A673 (cell line): ENCODE measurements at regions not wholly inside any gene's neighbourhood (a gene's known extent, or its start where the extent isn't known, plus 50 kb on each side); places are given as distances from the start of the nearest gene placed in this dataset.
A peak's percentile ranks its signal among the peaks of the same experiment; 100 is the strongest.
"Not testable (repeated sequence)": the region's sequence is repeated elsewhere in the genome, so short reads cannot be mapped to it uniquely, and the experiment has no call there.

ENCODE experiments used
- BruUV-seq: library from RNA; stranded (reverse); fragments of 400-500 nt; replicated peaks from 2 replicates; lab custom pipeline; 2021; lab: Mats Ljungman, UMichigan
- CTCF ChIA-PET: fragments of 300-600 bp; sonication (Branson Sonifier 250); formaldehyde crosslinking; loops from one replicate; lab custom pipeline; 2022; ENCODE audit warnings: antibody characterized with exemption; lab: Charles Lee
- POLR2A ChIA-PET: fragments of 300-600 bp; sonication (Branson Sonifier 250); formaldehyde crosslinking; loops from one replicate; lab custom pipeline; 2022; ENCODE audit warnings: antibody characterized with exemption; ENCODE audit not compliant: low non-redundant PET; lab: Charles Lee
- DNase-seq: peaks from one replicate; pipeline ENCODE4 v3.0.0-alpha.2; 2015; ENCODE audit warnings: low spot score
- H3K27ac ChIP-seq: fragments of 200-600 bp; sonication (generic); 2 replicates; pipeline ENCODE4 v1.5.1; 2016; ENCODE audit warnings: mixed run types, low read depth, mild to moderate bottlenecking, mixed read lengths, antibody characterized with exemption, low read length; ENCODE audit not compliant: poor library complexity, severe bottlenecking
- H3K27me3 ChIP-seq: fragments of 200-600 bp; sonication (generic); replicated peaks from 2 replicates; pipeline ENCODE4 v1.6.1; 2017; ENCODE audit warnings: mixed run types, low read depth, mild to moderate bottlenecking, mixed read lengths, antibody characterized with exemption, low read length; ENCODE audit not compliant: insufficient read depth, poor library complexity
- H3K36me3 ChIP-seq: fragments of 200-600 bp; sonication (generic); 2 replicates; pipeline ENCODE4 v1.6.1; 2016; ENCODE audit warnings: mixed run types, mild to moderate bottlenecking, mixed read lengths, antibody characterized with exemption, low read length; ENCODE audit not compliant: insufficient read depth, poor library complexity, severe bottlenecking
- H3K4me1 ChIP-seq: fragments of 200-600 bp; sonication (generic); 2 replicates; pipeline ENCODE4 v1.6.1; 2017; ENCODE audit warnings: mixed run types, mild to moderate bottlenecking, mixed read lengths, antibody characterized with exemption, low read length; ENCODE audit not compliant: insufficient read depth, poor library complexity, severe bottlenecking
- H3K4me3 ChIP-seq: fragments of 200-600 bp; sonication (generic); 2 replicates; pipeline ENCODE4 v1.5.1; 2016; ENCODE audit warnings: low read depth, mixed run types, mild to moderate bottlenecking, mixed read lengths, low read length; ENCODE audit not compliant: poor library complexity, severe bottlenecking
- H3K9me3 ChIP-seq: fragments of 200-600 bp; sonication (generic); 2 replicates; pipeline ENCODE4 v1.6.1; 2016; ENCODE audit warnings: mixed run types, low read depth, mild to moderate bottlenecking, mixed read lengths, antibody characterized with exemption, low read length; ENCODE audit not compliant: poor library complexity, severe bottlenecking
- EZH2 ChIP-seq: fragments of 200-600 bp; sonication (generic); IDR thresholded peaks from 2 replicates; pipeline ENCODE4 v1.6.1; 2017; ENCODE audit warnings: borderline replicate concordance, low read depth, mild to moderate bottlenecking, mixed read lengths, antibody characterized with exemption, low read length; ENCODE audit not compliant: poor library complexity, severe bottlenecking
- intact Hi-C: fragments of 100-400 bp; cut with micrococcal nuclease; formaldehyde crosslinking; loops from one replicate; pipeline ENCODE4 v1.10.0; 2022; ENCODE audit not compliant: unreplicated experiment
- TF ChIP-seq, protein P1 (sequence below): fragments of 300-800, 200-600 bp; sonication (generic); conservative IDR thresholded peaks from 2 replicates; pipeline ENCODE4 v1.5.1; 2017; ENCODE audit warnings: low read depth, mild to moderate bottlenecking, antibody characterized with exemption, low read length, moderate library complexity, mixed read lengths

DNA sequence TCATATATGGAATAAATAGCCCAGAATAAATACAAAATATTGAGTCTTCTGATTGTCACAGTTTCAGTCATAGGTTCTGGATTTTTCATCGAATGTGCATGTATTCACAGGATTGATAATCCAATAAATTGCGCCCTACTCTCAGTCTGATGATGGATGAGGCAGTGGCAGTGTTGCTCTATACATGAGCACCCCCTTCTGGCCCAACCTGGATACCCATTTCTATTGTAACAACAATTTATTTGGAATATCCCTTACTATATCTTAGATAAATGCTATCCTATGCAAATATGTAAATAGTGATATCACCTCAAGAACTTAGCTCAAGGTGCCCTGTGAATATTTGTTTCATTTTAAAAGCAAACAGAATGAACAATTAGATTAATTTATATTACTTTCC lies 733.7 kb upstream of the PABPC4L start:
- Histone ChIP-seq H3K4me3 (no peak overlapping the region), H3K4me1 (no peaks in the 10 kb centered on the region), H3K27me3 (no peaks in the 10 kb centered on the region), H3K27ac (no peak overlapping the region), H3K36me3 (no peaks in the 10 kb centered on the region), H3K9me3 (no peaks in the 10 kb centered on the region)
- no TSS peak for BruUV-seq
- POLR2A ChIA-PET, result no interaction called here
- intact Hi-C loops, result no loop called here
- CTCF ChIA-PET, result no interaction called here
- peak; percentile 26 for DNase-seq
- TF ChIP-seq, protein P1, sequence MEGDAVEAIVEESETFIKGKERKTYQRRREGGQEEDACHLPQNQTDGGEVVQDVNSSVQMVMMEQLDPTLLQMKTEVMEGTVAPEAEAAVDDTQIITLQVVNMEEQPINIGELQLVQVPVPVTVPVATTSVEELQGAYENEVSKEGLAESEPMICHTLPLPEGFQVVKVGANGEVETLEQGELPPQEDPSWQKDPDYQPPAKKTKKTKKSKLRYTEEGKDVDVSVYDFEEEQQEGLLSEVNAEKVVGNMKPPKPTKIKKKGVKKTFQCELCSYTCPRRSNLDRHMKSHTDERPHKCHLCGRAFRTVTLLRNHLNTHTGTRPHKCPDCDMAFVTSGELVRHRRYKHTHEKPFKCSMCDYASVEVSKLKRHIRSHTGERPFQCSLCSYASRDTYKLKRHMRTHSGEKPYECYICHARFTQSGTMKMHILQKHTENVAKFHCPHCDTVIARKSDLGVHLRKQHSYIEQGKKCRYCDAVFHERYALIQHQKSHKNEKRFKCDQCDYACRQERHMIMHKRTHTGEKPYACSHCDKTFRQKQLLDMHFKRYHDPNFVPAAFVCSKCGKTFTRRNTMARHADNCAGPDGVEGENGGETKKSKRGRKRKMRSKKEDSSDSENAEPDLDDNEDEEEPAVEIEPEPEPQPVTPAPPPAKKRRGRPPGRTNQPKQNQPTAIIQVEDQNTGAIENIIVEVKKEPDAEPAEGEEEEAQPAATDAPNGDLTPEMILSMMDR, result peak; percentile 59
- no peak for TF ChIP-seq EZH2

DNA sequence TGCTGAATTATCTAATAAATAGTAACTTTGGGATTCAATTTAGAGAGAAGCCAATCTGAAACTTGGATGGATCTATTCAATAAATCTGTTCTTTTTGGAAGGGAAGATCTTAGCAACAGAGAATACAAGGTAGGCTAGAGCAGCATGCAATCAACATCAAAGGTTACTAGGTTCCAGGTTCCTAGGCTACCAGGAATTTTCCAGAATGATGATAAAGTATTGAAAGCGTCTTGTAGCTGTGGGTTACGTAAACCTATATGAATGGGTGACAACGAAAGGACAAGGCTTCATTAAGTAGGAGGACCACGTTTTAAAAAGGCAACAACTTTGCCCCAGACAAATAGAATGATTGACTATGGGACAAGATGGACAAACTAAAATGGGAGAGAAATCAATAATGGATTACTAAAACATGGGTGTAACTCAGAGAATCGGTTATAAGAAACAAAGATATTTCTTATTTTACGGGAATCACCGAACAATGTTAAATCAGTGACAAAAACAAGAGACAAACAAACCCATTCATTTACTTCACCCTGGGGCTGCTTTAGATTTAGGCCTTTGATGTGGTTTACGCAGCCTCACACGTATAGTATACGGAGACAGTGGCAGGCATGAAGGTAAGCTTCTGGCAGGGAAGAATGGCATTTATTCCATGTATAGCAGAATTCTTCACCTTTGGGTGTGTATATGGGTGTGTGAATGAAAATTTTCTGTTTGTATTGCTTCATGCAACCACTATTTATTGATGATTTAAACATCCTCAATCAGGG lies 732.6 kb upstream of the PABPC4L start:
- POLR2A ChIA-PET, result no interaction called here
- no TSS peak for BruUV-seq
- Histone ChIP-seq H3K4me1 (no peaks in the 10 kb centered on the region), H3K27ac (no peak overlapping the region), H3K9me3 (no peaks in the 10 kb centered on the region), H3K4me3 (no peak overlapping the region), H3K27me3 (no peaks in the 10 kb centered on the region), H3K36me3 (no peaks in the 10 kb centered on the region)
- intact Hi-C loops, result loop anchor here (5.0 kb wide), 1 partner anchor 1787 kb away; the partner anchor contains the start of gene PCDH10
- no peak for DNase-seq
- TF ChIP-seq, protein P1, result no peak
- TF ChIP-seq EZH2, result no peak
- CTCF ChIA-PET, result no interaction called here

DNA sequence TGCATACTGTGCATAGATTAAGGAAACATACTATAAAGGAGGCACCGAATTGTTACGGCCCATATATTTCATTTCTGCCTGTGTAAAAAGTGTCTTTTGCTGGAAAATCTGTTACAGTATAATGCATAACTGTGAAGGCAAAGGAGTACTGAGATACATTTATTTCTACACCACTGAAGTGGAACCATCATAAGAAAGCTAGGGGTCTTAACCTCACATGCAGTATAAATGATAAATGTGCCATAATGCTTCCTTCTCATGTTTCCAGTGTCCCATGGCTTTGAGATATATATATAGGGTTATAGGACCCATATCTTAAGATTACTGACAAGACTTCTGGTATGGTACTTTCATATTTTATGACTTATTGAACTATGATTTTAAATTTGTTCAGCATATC lies 713.8 kb upstream of the PABPC4L start:
- ChIA-PET CTCF (no interaction called here), POLR2A (no interaction called here)
- no peaks in the 10 kb centered on the region for H3K9me3 ChIP-seq
- no peak for DNase-seq
- H3K27me3 ChIP-seq, result no peaks in the 10 kb centered on the region
- intact Hi-C loops, result no loop called here
- TF ChIP-seq, protein P1, result no peak
- TF ChIP-seq EZH2, result no peak
- H3K4me3 ChIP-seq, result no peak overlapping the region
- no peak overlapping the region for H3K27ac ChIP-seq
- no peaks in the 10 kb centered on the region for H3K36me3 ChIP-seq
- BruUV-seq, result no TSS peak
- no peaks in the 10 kb centered on the region for H3K4me1 ChIP-seq

DNA sequence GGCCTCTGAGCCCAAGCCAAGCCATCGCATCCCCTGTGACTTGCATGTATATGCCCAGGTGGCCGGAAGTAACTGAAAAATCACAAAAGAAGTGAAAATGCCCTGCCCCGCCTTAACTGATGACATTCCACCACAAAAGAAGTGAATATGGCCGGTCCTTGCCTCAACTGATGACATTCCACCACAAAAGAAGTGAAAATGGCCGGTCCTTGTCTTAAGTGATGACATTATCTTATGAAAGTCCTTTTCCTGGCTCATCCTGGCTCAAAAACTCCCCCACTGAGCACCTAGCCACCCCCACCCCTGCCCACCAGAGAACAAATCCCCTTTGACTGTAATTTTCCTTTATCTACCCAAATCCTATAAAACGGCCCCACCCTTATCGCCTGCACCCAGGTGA lies 712.7 kb upstream of the PABPC4L start:
- H3K36me3 ChIP-seq, H3K9me3 ChIP-seq, CTCF ChIA-PET, H3K4me1 ChIP-seq, DNase-seq, H3K4me3 ChIP-seq, intact Hi-C loops, H3K27ac ChIP-seq, BruUV-seq, H3K27me3 ChIP-seq, POLR2A ChIA-PET: not testable (repeated sequence)
